ENCODE measurements at regions not wholly inside any gene's neighbourhood (a gene's known extent, or its start where the extent isn't known, plus 50 kb on each side); places are given as distances from the start of the nearest gene placed in this dataset.

DNA sequence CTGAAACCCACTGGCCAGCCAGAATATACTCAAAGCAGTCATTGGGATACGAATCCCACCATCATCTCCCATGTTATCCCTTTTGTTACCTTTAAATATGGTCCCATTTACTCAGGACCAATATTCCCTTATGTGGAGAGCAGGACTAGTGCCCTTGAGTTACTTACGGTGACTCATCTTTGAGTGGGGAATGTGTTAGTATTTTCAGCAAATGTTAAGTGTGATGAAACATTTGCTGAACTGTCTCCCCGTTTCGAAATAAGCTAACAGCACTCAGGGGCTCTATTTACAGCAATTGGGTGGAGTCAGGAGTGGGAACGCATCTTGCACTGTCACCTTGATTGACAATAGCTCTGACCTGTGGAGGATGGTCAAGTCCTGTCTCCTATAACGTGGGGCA, 67.4 kb downstream of the CTSL start (continued):
- TF ChIP-seq, protein P1, sequence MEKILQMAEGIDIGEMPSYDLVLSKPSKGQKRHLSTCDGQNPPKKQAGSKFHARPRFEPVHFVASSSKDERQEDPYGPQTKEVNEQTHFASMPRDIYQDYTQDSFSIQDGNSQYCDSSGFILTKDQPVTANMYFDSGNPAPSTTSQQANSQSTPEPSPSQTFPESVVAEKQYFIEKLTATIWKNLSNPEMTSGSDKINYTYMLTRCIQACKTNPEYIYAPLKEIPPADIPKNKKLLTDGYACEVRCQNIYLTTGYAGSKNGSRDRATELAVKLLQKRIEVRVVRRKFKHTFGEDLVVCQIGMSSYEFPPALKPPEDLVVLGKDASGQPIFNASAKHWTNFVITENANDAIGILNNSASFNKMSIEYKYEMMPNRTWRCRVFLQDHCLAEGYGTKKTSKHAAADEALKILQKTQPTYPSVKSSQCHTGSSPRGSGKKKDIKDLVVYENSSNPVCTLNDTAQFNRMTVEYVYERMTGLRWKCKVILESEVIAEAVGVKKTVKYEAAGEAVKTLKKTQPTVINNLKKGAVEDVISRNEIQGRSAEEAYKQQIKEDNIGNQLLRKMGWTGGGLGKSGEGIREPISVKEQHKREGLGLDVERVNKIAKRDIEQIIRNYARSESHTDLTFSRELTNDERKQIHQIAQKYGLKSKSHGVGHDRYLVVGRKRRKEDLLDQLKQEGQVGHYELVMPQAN (IDR thresholded peaks at IDR 0.05; ENCODE audit: borderline replicate concordance), result no peak
- no peak for TF ChIP-seq CCNT2 (IDR thresholded peaks at IDR 0.05; ENCODE audit: borderline replicate concordance, extremely low read depth, insufficient read length, low read depth, low read length)
- no peak for TF ChIP-seq PRPF4 (IDR thresholded peaks at IDR 0.05; ENCODE audit: insufficient read depth, low read depth, low read length, poor library complexity, severe bottlenecking)
- TF ChIP-seq, protein P2, sequence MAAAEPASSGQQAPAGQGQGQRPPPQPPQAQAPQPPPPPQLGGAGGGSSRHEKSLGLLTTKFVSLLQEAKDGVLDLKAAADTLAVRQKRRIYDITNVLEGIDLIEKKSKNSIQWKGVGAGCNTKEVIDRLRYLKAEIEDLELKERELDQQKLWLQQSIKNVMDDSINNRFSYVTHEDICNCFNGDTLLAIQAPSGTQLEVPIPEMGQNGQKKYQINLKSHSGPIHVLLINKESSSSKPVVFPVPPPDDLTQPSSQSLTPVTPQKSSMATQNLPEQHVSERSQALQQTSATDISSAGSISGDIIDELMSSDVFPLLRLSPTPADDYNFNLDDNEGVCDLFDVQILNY (CRISPR knock-in tag; IDR thresholded peaks at IDR 0.05), result no peak
- no peak for TF ChIP-seq ZNF140 (CRISPR knock-in tag; IDR thresholded peaks at IDR 0.05)
- no peak for TF ChIP-seq RFX1 (IDR thresholded peaks at IDR 0.05)
- TF ChIP-seq, protein P3, sequence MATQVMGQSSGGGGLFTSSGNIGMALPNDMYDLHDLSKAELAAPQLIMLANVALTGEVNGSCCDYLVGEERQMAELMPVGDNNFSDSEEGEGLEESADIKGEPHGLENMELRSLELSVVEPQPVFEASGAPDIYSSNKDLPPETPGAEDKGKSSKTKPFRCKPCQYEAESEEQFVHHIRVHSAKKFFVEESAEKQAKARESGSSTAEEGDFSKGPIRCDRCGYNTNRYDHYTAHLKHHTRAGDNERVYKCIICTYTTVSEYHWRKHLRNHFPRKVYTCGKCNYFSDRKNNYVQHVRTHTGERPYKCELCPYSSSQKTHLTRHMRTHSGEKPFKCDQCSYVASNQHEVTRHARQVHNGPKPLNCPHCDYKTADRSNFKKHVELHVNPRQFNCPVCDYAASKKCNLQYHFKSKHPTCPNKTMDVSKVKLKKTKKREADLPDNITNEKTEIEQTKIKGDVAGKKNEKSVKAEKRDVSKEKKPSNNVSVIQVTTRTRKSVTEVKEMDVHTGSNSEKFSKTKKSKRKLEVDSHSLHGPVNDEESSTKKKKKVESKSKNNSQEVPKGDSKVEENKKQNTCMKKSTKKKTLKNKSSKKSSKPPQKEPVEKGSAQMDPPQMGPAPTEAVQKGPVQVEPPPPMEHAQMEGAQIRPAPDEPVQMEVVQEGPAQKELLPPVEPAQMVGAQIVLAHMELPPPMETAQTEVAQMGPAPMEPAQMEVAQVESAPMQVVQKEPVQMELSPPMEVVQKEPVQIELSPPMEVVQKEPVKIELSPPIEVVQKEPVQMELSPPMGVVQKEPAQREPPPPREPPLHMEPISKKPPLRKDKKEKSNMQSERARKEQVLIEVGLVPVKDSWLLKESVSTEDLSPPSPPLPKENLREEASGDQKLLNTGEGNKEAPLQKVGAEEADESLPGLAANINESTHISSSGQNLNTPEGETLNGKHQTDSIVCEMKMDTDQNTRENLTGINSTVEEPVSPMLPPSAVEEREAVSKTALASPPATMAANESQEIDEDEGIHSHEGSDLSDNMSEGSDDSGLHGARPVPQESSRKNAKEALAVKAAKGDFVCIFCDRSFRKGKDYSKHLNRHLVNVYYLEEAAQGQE (IDR thresholded peaks at IDR 0.05; ENCODE audit: borderline replicate concordance), result no peak
- TF ChIP-seq, protein P3 (CRISPR knock-in tag; IDR thresholded peaks at IDR 0.05; ENCODE audit: low read depth), result no peak
- TF ChIP-seq CXXC5 (CRISPR knock-in tag; IDR thresholded peaks at IDR 0.05), result peak; percentile 41; the same call in 1 of the 2 replicates
- TF ChIP-seq LARP7 (IDR thresholded peaks at IDR 0.05), result no peak
- TF ChIP-seq, protein P4, sequence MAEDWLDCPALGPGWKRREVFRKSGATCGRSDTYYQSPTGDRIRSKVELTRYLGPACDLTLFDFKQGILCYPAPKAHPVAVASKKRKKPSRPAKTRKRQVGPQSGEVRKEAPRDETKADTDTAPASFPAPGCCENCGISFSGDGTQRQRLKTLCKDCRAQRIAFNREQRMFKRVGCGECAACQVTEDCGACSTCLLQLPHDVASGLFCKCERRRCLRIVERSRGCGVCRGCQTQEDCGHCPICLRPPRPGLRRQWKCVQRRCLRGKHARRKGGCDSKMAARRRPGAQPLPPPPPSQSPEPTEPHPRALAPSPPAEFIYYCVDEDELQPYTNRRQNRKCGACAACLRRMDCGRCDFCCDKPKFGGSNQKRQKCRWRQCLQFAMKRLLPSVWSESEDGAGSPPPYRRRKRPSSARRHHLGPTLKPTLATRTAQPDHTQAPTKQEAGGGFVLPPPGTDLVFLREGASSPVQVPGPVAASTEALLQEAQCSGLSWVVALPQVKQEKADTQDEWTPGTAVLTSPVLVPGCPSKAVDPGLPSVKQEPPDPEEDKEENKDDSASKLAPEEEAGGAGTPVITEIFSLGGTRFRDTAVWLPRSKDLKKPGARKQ (CRISPR knock-in tag; IDR thresholded peaks at IDR 0.05), result no peak
- no peak for TF ChIP-seq MAFF (IDR thresholded peaks at IDR 0.05; ENCODE audit: low read length)
- no peak for TF ChIP-seq RBM25 (IDR thresholded peaks at IDR 0.05; ENCODE audit: low read depth, low read length, severe bottlenecking)
- 0 out of 2 replicates have a peak, but pooled peaks have one; percentile 3 for TF ChIP-seq GTF2E2 (tag; IDR thresholded peaks at IDR 0.05)
- no peak for TF ChIP-seq SREBF1 (IDR thresholded peaks at IDR 0.05; ENCODE audit: borderline replicate concordance, low read depth, low read length)
